CD4-positive, alpha-beta memory T cell (primary cell): ENCODE measurements at regions not wholly inside any gene's neighbourhood (a gene's known extent, or its start where the extent isn't known, plus 50 kb on each side); places are given as distances from the start of the nearest gene placed in this dataset.
"Not testable (repeated sequence)": the region's sequence is repeated elsewhere in the genome, so short reads cannot be mapped to it uniquely, and the experiment has no call there.

Experiments
- CTCF ChIA-PET: fragments of 350-600 bp; sonication (Branson Sonifier 250); formaldehyde crosslinking; loops from one replicate; lab custom pipeline; 2021; ENCODE audit warnings: inconsistent platforms; ENCODE audit not compliant: partially characterized antibody; lab: Charles Lee
- POLR2A ChIA-PET: fragments of 350-600 bp; sonication (Branson Sonifier 250); formaldehyde crosslinking; loops from one replicate; lab custom pipeline; 2021; ENCODE audit not compliant: partially characterized antibody; lab: Charles Lee
- DNase-seq, 5 donors: peaks; one replicate each; pipeline versions ENCODE4 v3.0.0 to v3.0.0-alpha.2; 2020 to 2022; ENCODE audit warnings: mixed read lengths in 1 of 5
- H3K27ac ChIP-seq: one replicate; pipeline ENCODE4 v1.7.0; 2013; ENCODE audit warnings: low read depth, low read length
- H3K27me3 ChIP-seq: 2 replicates; pipeline ENCODE4 v1.7.0; 2013; ENCODE audit warnings: mild to moderate bottlenecking, low read length, moderate library complexity; ENCODE audit not compliant: insufficient read depth
- H3K36me3 ChIP-seq: 2 replicates; pipeline ENCODE4 v1.7.0; 2013; ENCODE audit warnings: mild to moderate bottlenecking, low read length, moderate library complexity; ENCODE audit not compliant: insufficient read depth
- H3K4me1 ChIP-seq: 2 replicates; pipeline ENCODE4 v1.7.0; 2013; ENCODE audit warnings: mild to moderate bottlenecking, low read length, moderate library complexity; ENCODE audit not compliant: insufficient read depth
- H3K4me3 ChIP-seq, 2 donors: one replicate each; pipeline ENCODE4 v1.7.0; 2013; ENCODE audit warnings: low read length in 2 of 2, mild to moderate bottlenecking in 1 of 2
- H3K9me3 ChIP-seq, 2 donors: one replicate each; pipeline ENCODE4 v1.7.0; 2013; ENCODE audit warnings: low read length in 2 of 2, control low read depth in 1 of 2; ENCODE audit not compliant: control insufficient read depth in 1 of 2
- H3K27ac Mint-ChIP-seq, 7 donors: one replicate each; pipeline ENCODE4 v1.8.0; 2020 to 2021; ENCODE audit warnings: mixed read lengths in 7 of 7, mild to moderate bottlenecking in 6 of 7, inconsistent platforms in 3 of 7, moderate library complexity in 3 of 7
- H3K27me3 Mint-ChIP-seq, 2 donors: one replicate each; pipeline ENCODE4 v1.8.0; 2020 to 2021; ENCODE audit warnings: mixed read lengths in 2 of 2
- H3K36me3 Mint-ChIP-seq, 2 donors: one replicate each; pipeline ENCODE4 v1.8.0; 2020 to 2021; ENCODE audit warnings: mixed read lengths in 2 of 2, inconsistent platforms in 1 of 2, mild to moderate bottlenecking in 1 of 2
- H3K4me1 Mint-ChIP-seq, 4 donors: one replicate each; pipeline ENCODE4 v1.8.0; 2020 to 2021; ENCODE audit warnings: mixed read lengths in 4 of 4, mild to moderate bottlenecking in 1 of 4
- H3K4me3 Mint-ChIP-seq, 8 donors: one replicate each; pipeline ENCODE4 v1.8.0; 2020 to 2021; ENCODE audit warnings: mixed read lengths in 8 of 8, mild to moderate bottlenecking in 7 of 8, moderate library complexity in 6 of 8, inconsistent platforms in 3 of 8
- H3K9me3 Mint-ChIP-seq, 8 donors: one replicate each; pipeline ENCODE4 v1.8.0; 2020 to 2021; ENCODE audit warnings: mixed read lengths in 8 of 8, mild to moderate bottlenecking in 5 of 8, inconsistent platforms in 3 of 8, moderate library complexity in 1 of 8
- intact Hi-C: fragments of 100-400 bp; cut with micrococcal nuclease; formaldehyde crosslinking; loops from one replicate; pipeline ENCODE4 v1.15.1; 2023

- ChIA-PET POLR2A (no interaction called here), CTCF (interaction anchor here (0.7 to 1.2 kb wide), 3 partner anchors 11 to 105 kb away, joined by 3 to 4 read pairs (median 3); no protein-coding TSS in a partner anchor)
- Histone ChIP-seq H3K27ac (no peak overlapping the region), H3K27me3 (no peaks in the 10 kb centered on the region), H3K4me3 (no peak overlapping the region), H3K4me1 (no peaks in the 10 kb centered on the region), H3K9me3 (no peaks in the 10 kb centered on the region), H3K36me3 (no peaks in the 10 kb centered on the region)
- H3K27me3 Mint-ChIP-seq = peaks cover 0 to 2% of the 10 kb centered on the region in 2 donors
- intact Hi-C loops = loop anchor here (2.0 kb wide), 1 partner anchor 111 kb away; no protein-coding TSS in a partner anchor
- no peak overlapping the region for H3K27ac Mint-ChIP-seq
- H3K9me3 Mint-ChIP-seq = no peaks in the 10 kb centered on the region
- H3K4me3 Mint-ChIP-seq = no peak overlapping the region
- H3K4me1 Mint-ChIP-seq = no peaks in the 10 kb centered on the region
- no peak for DNase-seq
- no peaks in the 10 kb centered on the region for H3K36me3 Mint-ChIP-seq
Measured at GRCh38 chr10:63977329-63977923, 456.2 kb downstream of the REEP3 start.

DNA sequence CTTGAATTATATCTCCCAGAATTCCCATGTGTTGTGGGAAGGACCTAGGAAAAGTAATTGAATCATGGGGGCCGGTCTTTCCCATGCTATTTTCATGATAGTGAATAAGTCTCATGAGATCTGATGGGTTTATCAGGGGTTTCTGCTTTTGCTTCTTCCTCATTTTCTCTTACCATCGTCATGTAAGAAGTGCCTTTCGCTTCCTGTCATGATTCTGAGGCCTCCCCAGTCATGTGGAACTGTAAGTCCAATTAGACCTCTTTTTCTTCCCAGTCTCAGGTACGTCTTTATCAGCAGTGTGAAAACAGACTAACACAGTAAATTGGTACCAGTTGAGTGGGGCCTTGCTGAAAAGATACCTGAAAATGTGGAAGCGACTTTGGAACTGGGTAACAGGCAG, 459.7 kb downstream of the REEP3 start:
- H3K27ac ChIP-seq, H3K27me3 ChIP-seq, H3K9me3 Mint-ChIP-seq, H3K9me3 ChIP-seq, H3K4me1 ChIP-seq, DNase-seq, H3K27me3 Mint-ChIP-seq, H3K4me1 Mint-ChIP-seq, H3K27ac Mint-ChIP-seq, intact Hi-C loops, POLR2A ChIA-PET, H3K4me3 Mint-ChIP-seq, H3K4me3 ChIP-seq, H3K36me3 ChIP-seq, CTCF ChIA-PET, H3K36me3 Mint-ChIP-seq: not testable (repeated sequence)

- H3K4me1 ChIP-seq, POLR2A ChIA-PET, H3K4me3 Mint-ChIP-seq, H3K4me3 ChIP-seq, H3K27ac Mint-ChIP-seq, H3K36me3 Mint-ChIP-seq, H3K27ac ChIP-seq, H3K36me3 ChIP-seq, H3K9me3 ChIP-seq, H3K27me3 ChIP-seq, H3K27me3 Mint-ChIP-seq, intact Hi-C loops, CTCF ChIA-PET, H3K9me3 Mint-ChIP-seq, DNase-seq, H3K4me1 Mint-ChIP-seq: not testable (repeated sequence)
Measured at GRCh38 chr10:63984061-63984460, 462.9 kb downstream of the REEP3 start.

GRCh38 chr10:63986536-63986935, 465.3 kb downstream of the REEP3 start:
- ChIA-PET CTCF (no interaction called here), POLR2A (no interaction called here)
- H3K27me3 ChIP-seq = no peaks in the 10 kb centered on the region
- no peak overlapping the region for H3K27ac ChIP-seq
- no peak overlapping the region for H3K4me3 Mint-ChIP-seq
- no peak overlapping the region for H3K4me3 ChIP-seq
- intact Hi-C loops = no loop called here
- no peak overlapping the region for H3K27ac Mint-ChIP-seq
- no peaks in the 10 kb centered on the region for H3K9me3 ChIP-seq
- DNase-seq = no peak
- peaks cover 0 to 6% of the 10 kb centered on the region in 2 donors for H3K27me3 Mint-ChIP-seq
- peaks cover 0 to 6% (median 3%) of the 10 kb centered on the region in 8 donors for H3K9me3 Mint-ChIP-seq
- no peaks in the 10 kb centered on the region for H3K36me3 ChIP-seq
- H3K4me1 Mint-ChIP-seq = no peaks in the 10 kb centered on the region
- H3K36me3 Mint-ChIP-seq = no peaks in the 10 kb centered on the region
- H3K4me1 ChIP-seq = no peaks in the 10 kb centered on the region

DNA sequence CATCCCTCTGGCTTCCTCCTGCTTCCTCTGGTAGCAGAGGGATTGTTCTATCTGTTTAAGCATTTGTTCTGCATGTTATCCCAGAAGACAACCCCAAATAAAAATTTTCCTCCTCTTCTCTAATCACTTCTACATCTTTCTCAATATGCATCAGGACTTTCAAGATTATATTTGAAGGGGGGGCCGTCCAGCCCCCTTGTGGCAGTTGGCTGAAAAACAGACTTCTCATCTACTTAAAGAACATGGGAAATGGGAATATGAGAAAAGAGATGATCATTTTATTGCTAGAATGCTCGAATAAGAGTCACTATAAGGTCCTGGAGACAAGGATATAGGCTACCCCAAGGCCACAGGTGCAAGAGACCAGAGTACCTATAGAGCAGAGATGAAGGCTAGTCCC, 466.0 kb downstream of the REEP3 start:
- intact Hi-C loops = no loop called here
- no peaks in the 10 kb centered on the region for H3K36me3 ChIP-seq
- no peaks in the 10 kb centered on the region for H3K9me3 ChIP-seq
- Mint-ChIP-seq H3K36me3 (no peaks in the 10 kb centered on the region), H3K27ac (no peak overlapping the region), H3K4me1 (no peaks in the 10 kb centered on the region), H3K27me3 (peaks cover 0 to 4% of the 10 kb centered on the region in 2 donors), H3K4me3 (no peak overlapping the region), H3K9me3 (peaks cover 0 to 6% (median 3%) of the 10 kb centered on the region in 8 donors)
- CTCF ChIA-PET = no interaction called here
- H3K4me1 ChIP-seq = no peaks in the 10 kb centered on the region
- H3K4me3 ChIP-seq = no peak overlapping the region
- H3K27me3 ChIP-seq = no peaks in the 10 kb centered on the region
- H3K27ac ChIP-seq = no peak overlapping the region
- no peak for DNase-seq
- POLR2A ChIA-PET = no interaction called here

DNA sequence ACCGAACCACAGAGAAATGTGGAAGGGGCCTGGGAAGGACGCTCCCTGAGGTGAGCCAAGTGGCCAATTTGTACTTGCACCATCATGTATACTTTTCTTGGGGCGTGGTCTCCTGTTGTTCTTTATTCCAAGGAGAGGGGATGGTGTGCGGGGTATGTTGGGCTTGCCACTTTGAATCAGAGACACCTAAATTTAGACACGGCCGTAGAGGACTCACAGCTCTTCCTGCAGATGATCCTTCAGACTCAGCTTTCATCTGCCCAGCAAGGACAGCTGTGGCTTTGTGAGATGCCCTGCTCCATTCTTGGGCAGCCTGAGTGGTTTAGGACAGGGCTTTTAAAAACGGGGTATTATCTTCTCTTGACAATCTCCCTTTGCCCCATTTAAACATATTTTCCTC, 473.2 kb downstream of the REEP3 start:
- Histone ChIP-seq H3K36me3 (no peaks in the 10 kb centered on the region), H3K9me3 (no peaks in the 10 kb centered on the region), H3K4me3 (no peak overlapping the region), H3K4me1 (no peaks in the 10 kb centered on the region), H3K27ac (no peak overlapping the region), H3K27me3 (no peaks in the 10 kb centered on the region)
- Mint-ChIP-seq H3K9me3 (peaks cover 0 to 12% (median 5%) of the 10 kb centered on the region in 8 donors), H3K4me3 (no peak overlapping the region), H3K27me3 (no peaks in the 10 kb centered on the region), H3K36me3 (no peaks in the 10 kb centered on the region), H3K4me1 (no peaks in the 10 kb centered on the region), H3K27ac (no peak overlapping the region)
- ChIA-PET CTCF (no interaction called here), POLR2A (no interaction called here)
- intact Hi-C loops = no loop called here
- no peak for DNase-seq

DNA sequence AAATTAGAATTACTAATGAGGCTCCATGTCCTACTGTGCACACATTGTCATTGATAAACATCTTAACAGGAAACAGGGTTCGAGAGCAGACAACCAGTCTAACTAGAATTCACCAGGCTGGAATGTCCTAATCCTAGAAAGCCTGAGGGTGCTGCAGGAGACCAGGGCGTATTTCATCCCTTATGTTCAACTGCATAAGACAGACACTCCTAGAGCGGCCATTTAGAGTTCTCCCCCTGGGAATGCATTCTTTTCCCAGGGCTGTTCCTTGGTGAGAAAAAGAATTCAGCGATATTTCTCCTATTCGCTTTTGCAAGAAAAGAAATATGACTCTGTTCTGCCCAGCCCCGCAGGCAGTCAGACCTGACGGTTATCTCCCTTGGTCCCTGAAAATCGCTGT, 486.0 kb downstream of the REEP3 start:
- H3K4me3 Mint-ChIP-seq = no peak overlapping the region
- no peaks in the 10 kb centered on the region for H3K36me3 Mint-ChIP-seq

DNA sequence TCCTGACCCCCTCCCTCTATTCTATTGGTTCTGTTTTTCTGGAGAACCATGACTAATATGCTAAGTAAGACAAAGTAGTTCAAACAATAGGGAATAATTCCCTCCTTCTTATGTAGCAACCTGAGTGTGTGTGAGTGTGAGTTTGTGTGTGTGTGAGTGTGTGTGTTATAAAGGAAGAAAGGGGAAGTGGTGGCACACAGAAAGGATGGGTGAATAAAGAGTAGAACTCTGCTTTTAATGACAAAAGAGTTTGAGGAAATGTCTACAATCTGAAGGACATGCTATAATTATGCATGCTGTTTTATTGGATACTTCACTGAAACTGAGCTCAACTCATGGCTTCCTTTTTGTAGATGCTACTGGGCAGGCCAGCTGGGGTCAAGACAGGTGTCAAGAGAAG, 489.5 kb downstream of the REEP3 start:
- Histone ChIP-seq H3K9me3 (no peaks in the 10 kb centered on the region), H3K4me3 (no peak overlapping the region), H3K27ac (no peak overlapping the region), H3K27me3 (no peaks in the 10 kb centered on the region), H3K4me1 (no peaks in the 10 kb centered on the region), H3K36me3 (no peaks in the 10 kb centered on the region)
- Mint-ChIP-seq H3K4me3 (no peak overlapping the region), H3K9me3 (peaks cover 0 to 19% (median 12%) of the 10 kb centered on the region in 8 donors), H3K27me3 (no peaks in the 10 kb centered on the region), H3K4me1 (no peaks in the 10 kb centered on the region), H3K27ac (no peak overlapping the region), H3K36me3 (no peaks in the 10 kb centered on the region)
- ChIA-PET POLR2A (no interaction called here), CTCF (no interaction called here)
- DNase-seq = no peak
- intact Hi-C loops = no loop called here

More for the DNA sequence above, 486.0 kb downstream of the REEP3 start:
- H3K9me3 Mint-ChIP-seq = peaks cover 0 to 25% (median 13%) of the 10 kb centered on the region in 8 donors
- no peaks in the 10 kb centered on the region for H3K4me1 Mint-ChIP-seq
- H3K27ac Mint-ChIP-seq = no peak overlapping the region
- H3K27ac ChIP-seq = no peak overlapping the region
- no peak for DNase-seq
- no peak overlapping the region for H3K4me3 ChIP-seq
- no peaks in the 10 kb centered on the region for H3K27me3 Mint-ChIP-seq
- no peaks in the 10 kb centered on the region for H3K4me1 ChIP-seq
- intact Hi-C loops = no loop called here
- H3K36me3 ChIP-seq = no peaks in the 10 kb centered on the region
- CTCF ChIA-PET = no interaction called here
- no peaks in the 10 kb centered on the region for H3K9me3 ChIP-seq
- H3K27me3 ChIP-seq = no peaks in the 10 kb centered on the region
- POLR2A ChIA-PET = no interaction called here
